Activated naive CD8-positive, alpha-beta T cell treated with anti-CD3 and anti-CD28 coated beads, Interleukin-2, amount 10 ng/mL, durations not matched to agents 7 days and 5 days (primary cell): ENCODE measurements at regions not wholly inside any gene's neighbourhood (a gene's known extent, or its start where the extent isn't known, plus 50 kb on each side); places are given as distances from the start of the nearest gene placed in this dataset.

Experiments used
- ATAC-seq: fragments of 150-1000 bp; cut with Tn5 transposase; one replicate; pipeline ENCODE4 v1.10.0; 2021; ENCODE audit warnings: low read depth, moderate library complexity
- POLR2A ChIA-PET: fragments of 350-600 bp; sonication (Branson Sonifier 250); formaldehyde crosslinking; loops from one replicate; lab custom pipeline; 2021; ENCODE audit warnings: antibody characterized with exemption; lab: Charles Lee
- DNase-seq: peaks from one replicate; pipeline ENCODE4 v3.0.0; 2021
- H3K27ac Mint-ChIP-seq: one replicate; pipeline ENCODE4 v1.8.0; 2022; ENCODE audit warnings: mild to moderate bottlenecking, mixed read lengths
- H3K27me3 Mint-ChIP-seq: one replicate; pipeline ENCODE4 v1.8.0; 2022; ENCODE audit warnings: mild to moderate bottlenecking, moderate library complexity, mixed read lengths
- H3K36me3 Mint-ChIP-seq: one replicate; pipeline ENCODE4 v1.8.0; 2021; ENCODE audit warnings: mild to moderate bottlenecking, mixed read lengths
- H3K4me1 Mint-ChIP-seq: one replicate; pipeline ENCODE4 v1.8.0; 2021; ENCODE audit warnings: mixed read lengths
- H3K4me3 Mint-ChIP-seq: one replicate; pipeline ENCODE4 v1.8.0; 2022; ENCODE audit warnings: mild to moderate bottlenecking, moderate library complexity, mixed read lengths
- H3K9me3 Mint-ChIP-seq: one replicate; pipeline ENCODE4 v1.8.0; 2021; ENCODE audit warnings: mixed read lengths

- DNase-seq, result no peak
- H3K4me1 Mint-ChIP-seq, result peaks cover 3% of the 10 kb centered on the region
- no peak for ATAC-seq
- H3K27ac Mint-ChIP-seq, result no peak overlapping the region
- H3K36me3 Mint-ChIP-seq, result no peaks in the 10 kb centered on the region
- peaks cover 14% of the 10 kb centered on the region for H3K27me3 Mint-ChIP-seq
- H3K9me3 Mint-ChIP-seq, result peaks cover 5% of the 10 kb centered on the region
- no peak overlapping the region for H3K4me3 Mint-ChIP-seq
- POLR2A ChIA-PET, result no interaction called here
These were observed 136.2 kb downstream of the ERMARD start for GRCh38 chr6:169887529-169888140.

GRCh38 chr6:169886631-169887227 is 135.3 kb downstream of the ERMARD start:
- no peaks in the 10 kb centered on the region for H3K36me3 Mint-ChIP-seq
- H3K4me1 Mint-ChIP-seq, result peaks cover 3% of the 10 kb centered on the region
- no peak overlapping the region for H3K27ac Mint-ChIP-seq
- no peak for DNase-seq
- H3K27me3 Mint-ChIP-seq, result peaks cover 14% of the 10 kb centered on the region
- POLR2A ChIA-PET, result no interaction called here
- H3K4me3 Mint-ChIP-seq, result no peak overlapping the region
- no peak for ATAC-seq
- peaks cover 5% of the 10 kb centered on the region for H3K9me3 Mint-ChIP-seq

- Mint-ChIP-seq H3K4me3 (no peak overlapping the region), H3K9me3 (peaks cover 2% of the 10 kb centered on the region), H3K36me3 (no peaks in the 10 kb centered on the region), H3K27ac (no peak overlapping the region), H3K4me1 (peaks cover 3% of the 10 kb centered on the region), H3K27me3 (peaks cover 18% of the 10 kb centered on the region)
- no peak for ATAC-seq
- DNase-seq, result no peak
- POLR2A ChIA-PET, result no interaction called here
These were observed 134.4 kb downstream of the ERMARD start for GRCh38 chr6:169885831-169886230.

GRCh38 chr6:169885131-169885530 is 133.7 kb downstream of the ERMARD start:
- no peak overlapping the region for H3K27ac Mint-ChIP-seq
- H3K9me3 Mint-ChIP-seq, result no peaks in the 10 kb centered on the region
- no peaks in the 10 kb centered on the region for H3K36me3 Mint-ChIP-seq
- POLR2A ChIA-PET, result no interaction called here
- H3K27me3 Mint-ChIP-seq, result peaks cover 22% of the 10 kb centered on the region
- H3K4me1 Mint-ChIP-seq, result peaks cover 3% of the 10 kb centered on the region
- no peak for DNase-seq
- no peak for ATAC-seq
- H3K4me3 Mint-ChIP-seq, result no peak overlapping the region

DNA sequence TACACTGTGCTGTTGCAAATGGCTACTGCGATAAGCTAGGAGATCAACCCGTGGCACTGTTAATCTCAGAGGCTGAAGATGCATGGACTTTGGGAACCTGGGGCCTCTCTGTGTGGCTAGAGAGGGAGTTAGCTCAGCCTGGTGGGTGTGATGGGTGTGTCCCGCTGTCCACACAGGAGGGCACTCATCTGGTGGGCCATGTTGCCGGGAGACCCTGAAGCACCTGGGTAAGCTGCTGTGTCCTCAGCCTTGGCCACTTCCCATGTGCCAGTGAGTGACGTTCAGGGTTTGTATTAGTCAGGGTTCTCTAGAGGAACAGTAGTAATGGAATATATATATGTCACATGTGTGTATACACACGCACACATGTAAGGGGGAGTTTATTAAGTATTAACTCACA is 132.7 kb downstream of the ERMARD start:
- DNase-seq (no peak), ATAC-seq (no peak)
- no peak overlapping the region for H3K27ac Mint-ChIP-seq
- H3K4me1 Mint-ChIP-seq, result peaks cover 3% of the 10 kb centered on the region
- H3K27me3 Mint-ChIP-seq, result peaks cover 20% of the 10 kb centered on the region
- no peaks in the 10 kb centered on the region for H3K36me3 Mint-ChIP-seq
- no peaks in the 10 kb centered on the region for H3K9me3 Mint-ChIP-seq
- H3K4me3 Mint-ChIP-seq, result no peak overlapping the region
- POLR2A ChIA-PET, result no interaction called here

DNA sequence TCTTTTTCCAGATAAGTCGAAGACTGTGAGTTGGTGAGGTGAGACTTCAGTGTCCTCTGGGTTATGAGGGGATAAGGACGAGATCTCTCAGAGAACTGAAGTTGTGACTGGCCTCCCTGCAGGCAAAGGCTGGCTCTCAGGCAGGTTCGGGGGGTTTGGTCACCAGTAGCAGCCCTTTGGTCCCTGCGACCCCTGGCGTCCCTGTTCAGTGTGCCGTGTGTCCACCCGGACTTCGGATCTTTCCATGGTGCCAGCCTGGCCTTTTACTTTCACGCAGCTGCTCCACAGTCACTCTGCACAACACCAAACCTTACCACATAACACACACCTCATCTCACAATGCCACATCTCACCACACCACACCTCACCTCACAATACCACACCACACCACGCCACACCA is 131.9 kb downstream of the ERMARD start:
- Mint-ChIP-seq H3K4me3 (no peak overlapping the region), H3K27ac (peak overlapping the region; percentile 40), H3K9me3 (no peaks in the 10 kb centered on the region), H3K36me3 (no peaks in the 10 kb centered on the region), H3K4me1 (peaks cover 3% of the 10 kb centered on the region), H3K27me3 (peaks cover 22% of the 10 kb centered on the region)
- no peak for DNase-seq
- ATAC-seq, result no peak
- POLR2A ChIA-PET, result no interaction called here

- POLR2A ChIA-PET, result no interaction called here
- Mint-ChIP-seq H3K27me3 (peaks cover 25% of the 10 kb centered on the region), H3K27ac (no peak overlapping the region), H3K4me1 (peaks cover 3% of the 10 kb centered on the region), H3K4me3 (no peak overlapping the region), H3K36me3 (no peaks in the 10 kb centered on the region), H3K9me3 (no peaks in the 10 kb centered on the region)
- no peak for ATAC-seq
- DNase-seq, result no peak
These were observed 130.6 kb downstream of the ERMARD start for GRCh38 chr6:169881976-169882375.

DNA sequence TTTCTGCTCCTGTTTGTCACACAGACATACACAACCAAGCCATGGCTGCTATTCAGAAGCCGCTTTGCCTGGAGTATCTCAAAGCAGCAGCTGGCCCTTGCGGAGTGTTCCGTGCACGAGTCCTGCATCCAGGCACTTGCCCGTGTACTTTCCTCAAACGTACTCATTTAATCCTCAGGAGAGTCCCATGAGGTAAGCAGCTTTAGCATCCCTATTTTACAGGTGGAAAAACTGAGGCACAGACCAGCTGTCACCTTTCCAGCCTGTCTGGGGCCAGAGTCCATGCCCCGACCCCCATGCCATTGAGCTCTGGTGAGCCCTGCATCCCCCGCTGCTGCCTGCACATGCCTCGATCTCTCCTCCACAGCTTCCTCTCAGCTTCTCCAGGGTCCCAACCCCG is 130.0 kb downstream of the ERMARD start:
- H3K36me3 Mint-ChIP-seq, result no peaks in the 10 kb centered on the region
- ATAC-seq, result no peak
- no peak for DNase-seq
- H3K27me3 Mint-ChIP-seq, result peaks cover 29% of the 10 kb centered on the region
- H3K27ac Mint-ChIP-seq, result no peak overlapping the region
- POLR2A ChIA-PET, result no interaction called here
- peaks cover 3% of the 10 kb centered on the region for H3K4me1 Mint-ChIP-seq
- no peaks in the 10 kb centered on the region for H3K9me3 Mint-ChIP-seq
- no peak overlapping the region for H3K4me3 Mint-ChIP-seq

- H3K36me3 Mint-ChIP-seq, result no peaks in the 10 kb centered on the region
- DNase-seq (no peak), ATAC-seq (no peak)
- H3K4me3 Mint-ChIP-seq, result no peak overlapping the region
- POLR2A ChIA-PET, result no interaction called here
- peaks cover 3% of the 10 kb centered on the region for H3K4me1 Mint-ChIP-seq
- H3K9me3 Mint-ChIP-seq, result no peaks in the 10 kb centered on the region
- H3K27ac Mint-ChIP-seq, result no peak overlapping the region
- H3K27me3 Mint-ChIP-seq, result peaks cover 25% of the 10 kb centered on the region
These were observed 129.1 kb downstream of the ERMARD start for GRCh38 chr6:169880516-169880915.

- no peak for ATAC-seq
- Mint-ChIP-seq H3K4me3 (no peak overlapping the region), H3K36me3 (no peaks in the 10 kb centered on the region), H3K9me3 (peaks cover 4% of the 10 kb centered on the region), H3K27ac (no peak overlapping the region), H3K27me3 (peaks cover 3% of the 10 kb centered on the region), H3K4me1 (peaks cover 4% of the 10 kb centered on the region)
- DNase-seq, result no peak
- POLR2A ChIA-PET, result no interaction called here
These were observed 117.9 kb downstream of the ERMARD start for GRCh38 chr6:169869301-169869700.

DNA sequence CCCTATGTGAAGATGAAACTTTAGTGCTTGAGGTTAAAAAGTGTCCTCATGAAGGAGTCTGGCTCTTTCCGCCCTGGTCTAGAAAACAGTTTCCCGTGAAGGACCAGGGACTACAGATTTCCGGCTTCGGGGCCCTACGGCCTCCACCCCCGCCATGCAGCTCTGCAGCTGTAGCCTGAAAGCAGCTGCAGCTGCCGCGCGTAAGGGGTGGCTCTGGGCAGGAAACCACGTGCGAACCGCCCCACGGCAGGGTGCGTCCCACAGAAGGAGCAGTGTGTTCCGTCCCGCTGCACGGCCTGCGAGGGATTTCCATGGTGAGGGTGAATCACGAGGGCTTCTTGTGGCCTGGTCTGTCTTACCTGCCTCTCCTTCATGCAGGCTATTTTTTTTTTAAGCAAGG is 117.0 kb downstream of the ERMARD start:
- H3K4me1 Mint-ChIP-seq, result peaks cover 6% of the 10 kb centered on the region
- H3K27me3 Mint-ChIP-seq, result peaks cover 3% of the 10 kb centered on the region
- POLR2A ChIA-PET, result interaction anchor here (1.3 kb wide), 1 partner anchor 9 kb away, joined by 3 read pairs; no protein-coding TSS in a partner anchor
- H3K4me3 Mint-ChIP-seq, result no peak overlapping the region
- DNase-seq, result peak; percentile 69
- no peak overlapping the region for H3K27ac Mint-ChIP-seq
- H3K9me3 Mint-ChIP-seq, result peaks cover 8% of the 10 kb centered on the region
- ATAC-seq, result peak; percentile 100
- no peaks in the 10 kb centered on the region for H3K36me3 Mint-ChIP-seq

DNA sequence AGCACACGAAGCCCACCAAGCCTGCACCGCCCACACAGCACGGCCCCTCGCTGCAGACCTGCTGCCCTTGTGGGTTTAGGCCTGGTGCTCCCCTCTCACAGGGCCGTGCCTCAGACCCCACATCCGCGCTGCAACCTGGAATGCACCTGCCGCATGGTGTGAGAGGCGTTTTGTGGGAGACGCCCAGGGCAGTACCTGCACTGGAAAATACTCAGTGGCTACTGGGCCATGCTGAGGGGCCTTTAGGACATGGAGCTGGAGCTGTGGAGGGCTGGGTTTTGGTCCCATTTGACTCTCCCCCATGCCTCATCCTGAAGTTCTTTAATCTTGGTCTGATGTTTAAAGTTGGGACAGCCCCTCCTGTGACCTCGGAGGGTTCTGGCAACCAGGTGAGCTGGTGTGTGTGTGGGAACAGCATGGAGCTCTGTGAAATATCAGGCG is 116.3 kb downstream of the ERMARD start:
- POLR2A ChIA-PET, result interaction anchor here (1.3 kb wide), 1 partner anchor 8 kb away, joined by 3 read pairs; no protein-coding TSS in a partner anchor
- H3K4me1 Mint-ChIP-seq, result peaks cover 6% of the 10 kb centered on the region
- peaks cover 9% of the 10 kb centered on the region for H3K9me3 Mint-ChIP-seq
- no peaks in the 10 kb centered on the region for H3K36me3 Mint-ChIP-seq
- peaks cover 3% of the 10 kb centered on the region for H3K27me3 Mint-ChIP-seq
- no peak overlapping the region for H3K4me3 Mint-ChIP-seq
- ATAC-seq (no peak), DNase-seq (no peak)
- no peak overlapping the region for H3K27ac Mint-ChIP-seq

DNA sequence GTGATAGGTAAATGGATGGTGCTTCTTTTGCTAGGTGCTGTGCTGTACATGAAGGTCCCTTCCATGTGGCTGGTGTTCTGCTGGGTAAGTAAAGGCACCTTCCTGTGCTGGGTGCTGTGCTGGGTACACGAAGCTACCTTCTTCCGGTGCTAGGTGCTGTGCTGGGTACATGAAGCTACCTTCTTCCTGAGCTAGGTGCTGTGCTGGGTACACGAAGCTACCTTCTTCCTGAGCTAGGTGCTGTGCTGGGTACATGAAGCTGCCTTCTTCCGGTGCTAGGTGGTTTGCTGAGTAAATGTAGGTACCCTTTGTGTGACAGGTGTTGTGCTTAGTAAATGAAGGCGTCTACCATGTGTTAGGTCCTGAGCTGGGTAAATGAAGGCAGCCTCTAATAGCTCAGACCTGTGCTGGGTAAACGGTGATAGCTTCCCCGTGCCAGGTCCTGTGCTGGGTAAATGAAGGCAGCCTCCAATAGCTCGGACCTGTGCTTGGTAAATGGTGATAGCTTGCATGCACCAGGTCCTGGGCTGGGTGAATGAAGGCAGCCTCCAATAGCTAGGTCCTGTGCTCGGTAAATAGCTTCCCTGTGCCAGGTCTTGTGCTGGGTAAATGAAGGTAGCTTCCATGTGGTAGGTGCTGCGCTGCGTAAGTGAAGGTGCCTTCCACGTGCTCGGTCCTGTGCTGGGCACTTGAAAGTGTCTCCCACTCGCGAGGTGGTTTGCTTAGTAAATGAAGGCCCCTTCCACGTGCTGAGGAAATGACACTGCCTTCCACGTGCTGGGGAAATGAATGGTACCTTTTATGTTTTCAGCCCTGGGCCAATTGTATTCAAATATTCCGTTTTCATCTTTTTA is 115.5 kb downstream of the ERMARD start:
- POLR2A ChIA-PET, result no interaction called here
- DNase-seq, result no peak
- no peak for ATAC-seq
- H3K4me1 Mint-ChIP-seq, result peaks cover 6% of the 10 kb centered on the region
- peaks cover 2% of the 10 kb centered on the region for H3K27me3 Mint-ChIP-seq
- H3K9me3 Mint-ChIP-seq, result peaks cover 9% of the 10 kb centered on the region
- no peak overlapping the region for H3K27ac Mint-ChIP-seq
- H3K36me3 Mint-ChIP-seq, result no peaks in the 10 kb centered on the region
- no peak overlapping the region for H3K4me3 Mint-ChIP-seq
